HEK293 (cell line): ENCODE measurements at regions not wholly inside any gene's neighbourhood (a gene's known extent, or its start where the extent isn't known, plus 50 kb on each side); places are given as distances from the start of the nearest gene placed in this dataset.

ENCODE experiments used
- AEBP2 ChIP-seq: fragments of 450-650 bp; formaldehyde crosslinking; IDR thresholded peaks from 2 replicates; pipeline ENCODE4 v1.5.1; 2016; ENCODE audit warnings: missing biosample characterization, missing genetic modification characterization, borderline replicate concordance
- CTCF ChIP-seq: fragments of 450-650 bp; formaldehyde crosslinking; IDR thresholded peaks from 2 replicates; pipeline ENCODE4 v1.5.1; 2016; ENCODE audit warnings: missing biosample characterization, missing genetic modification characterization
- KLF9 ChIP-seq: fragments of 450-650 bp; formaldehyde crosslinking; IDR thresholded peaks from 2 replicates; pipeline ENCODE4 v1.5.1; 2016; ENCODE audit warnings: missing biosample characterization, missing genetic modification characterization, low read depth
- REST ChIP-seq: fragments of 450-650 bp; formaldehyde crosslinking; IDR thresholded peaks from 2 replicates; pipeline ENCODE4 v1.5.1; 2016; ENCODE audit warnings: missing biosample characterization, missing genetic modification characterization
- ZBTB7A ChIP-seq: fragments of 450-650 bp; formaldehyde crosslinking; IDR thresholded peaks from 2 replicates; pipeline ENCODE4 v1.5.1; 2016; ENCODE audit warnings: low read depth, missing biosample characterization, missing genetic modification characterization
- ZNF292 ChIP-seq: fragments of 450-650 bp; formaldehyde crosslinking; IDR thresholded peaks from 2 replicates; pipeline ENCODE4 v1.5.1; 2016; ENCODE audit warnings: low read depth, missing biosample characterization, missing genetic modification characterization, borderline replicate concordance
- ZNF394 ChIP-seq: fragments of 450-650 bp; formaldehyde crosslinking; IDR thresholded peaks from 2 replicates; pipeline ENCODE4 v1.5.1; 2016; ENCODE audit warnings: missing biosample characterization, missing genetic modification characterization, mild to moderate bottlenecking, moderate library complexity, borderline replicate concordance
- ZNF585B ChIP-seq: fragments of 450-650 bp; formaldehyde crosslinking; IDR thresholded peaks from 2 replicates; pipeline ENCODE4 v1.5.1; 2016; ENCODE audit warnings: missing biosample characterization, missing genetic modification characterization
- TF ChIP-seq, protein P1 (sequence below): sonication (generic); formaldehyde crosslinking; IDR thresholded peaks from 2 replicates; pipeline ENCODE4 v1.8.1; 2022; ENCODE audit warnings: mild to moderate bottlenecking, moderate library complexity, missing genetic modification reagents
- TF ChIP-seq, protein P2 (sequence below): fragments of 450-650 bp; formaldehyde crosslinking; IDR thresholded peaks from 2 replicates; pipeline ENCODE4 v1.5.1; 2016; ENCODE audit warnings: missing biosample characterization, missing genetic modification characterization, low read depth

- TF ChIP-seq AEBP2 (tag by site-specific recombination) (no peak), CTCF (tag by site-specific recombination) (no peak), ZNF394 (tag by site-specific recombination) (no peak), ZBTB7A (tag by site-specific recombination) (no peak), REST (tag by site-specific recombination) (no peak), ZNF585B (tag by site-specific recombination) (no peak), KLF9 (tag by site-specific recombination) (no peak), ZNF292 (tag by site-specific recombination) (no peak)
- TF ChIP-seq, protein P1, sequence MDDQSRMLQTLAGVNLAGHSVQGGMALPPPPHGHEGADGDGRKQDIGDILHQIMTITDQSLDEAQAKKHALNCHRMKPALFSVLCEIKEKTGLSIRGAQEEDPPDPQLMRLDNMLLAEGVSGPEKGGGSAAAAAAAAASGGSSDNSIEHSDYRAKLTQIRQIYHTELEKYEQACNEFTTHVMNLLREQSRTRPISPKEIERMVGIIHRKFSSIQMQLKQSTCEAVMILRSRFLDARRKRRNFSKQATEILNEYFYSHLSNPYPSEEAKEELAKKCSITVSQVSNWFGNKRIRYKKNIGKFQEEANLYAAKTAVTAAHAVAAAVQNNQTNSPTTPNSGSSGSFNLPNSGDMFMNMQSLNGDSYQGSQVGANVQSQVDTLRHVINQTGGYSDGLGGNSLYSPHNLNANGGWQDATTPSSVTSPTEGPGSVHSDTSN (CRISPR knock-in tag) = no peak
- TF ChIP-seq, protein P2, sequence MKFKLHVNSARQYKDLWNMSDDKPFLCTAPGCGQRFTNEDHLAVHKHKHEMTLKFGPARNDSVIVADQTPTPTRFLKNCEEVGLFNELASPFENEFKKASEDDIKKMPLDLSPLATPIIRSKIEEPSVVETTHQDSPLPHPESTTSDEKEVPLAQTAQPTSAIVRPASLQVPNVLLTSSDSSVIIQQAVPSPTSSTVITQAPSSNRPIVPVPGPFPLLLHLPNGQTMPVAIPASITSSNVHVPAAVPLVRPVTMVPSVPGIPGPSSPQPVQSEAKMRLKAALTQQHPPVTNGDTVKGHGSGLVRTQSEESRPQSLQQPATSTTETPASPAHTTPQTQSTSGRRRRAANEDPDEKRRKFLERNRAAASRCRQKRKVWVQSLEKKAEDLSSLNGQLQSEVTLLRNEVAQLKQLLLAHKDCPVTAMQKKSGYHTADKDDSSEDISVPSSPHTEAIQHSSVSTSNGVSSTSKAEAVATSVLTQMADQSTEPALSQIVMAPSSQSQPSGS = no peak
These were observed 125.6 kb downstream of the GLRX3 start for GRCh38 chr10:130261766-130262165.
